DOHH2 (cell line): ENCODE measurements at regions not wholly inside any gene's neighbourhood (a gene's known extent, or its start where the extent isn't known, plus 50 kb on each side); places are given as distances from the start of the nearest gene placed in this dataset.

Experiments
- H3F3A ChIP-seq: fragments of 200-600 bp; sonication (generic), shearing (Covaris generic); 2 replicates; pipeline ENCODE4 v1.6.0; 2016; ENCODE audit warnings: antibody characterized with exemption, mild to moderate bottlenecking; ENCODE audit not compliant: control insufficient read depth, insufficient read depth
- H3K27ac ChIP-seq: fragments of 200-600 bp; sonication (generic); 2 replicates; pipeline ENCODE4 v1.5.1; 2014; ENCODE audit warnings: low read depth, mild to moderate bottlenecking, low read length, moderate library complexity
- H3K27me3 ChIP-seq: fragments of 200-600 bp; sonication (generic); 2 replicates; pipeline ENCODE4 v1.6.1; 2014; ENCODE audit warnings: mild to moderate bottlenecking, low read length, mixed read lengths; ENCODE audit not compliant: control insufficient read depth
- H3K36me3 ChIP-seq: fragments of 200-600 bp; sonication (generic); 2 replicates; pipeline ENCODE4 v1.6.1; 2014; ENCODE audit warnings: mild to moderate bottlenecking, low read length, moderate library complexity, mixed read lengths; ENCODE audit not compliant: control insufficient read depth
- H3K4me1 ChIP-seq: fragments of 200-600 bp; sonication (generic); 2 replicates; pipeline ENCODE4 v1.6.1; 2014; ENCODE audit warnings: mild to moderate bottlenecking, low read length, mixed read lengths; ENCODE audit not compliant: control insufficient read depth
- H3K4me2 ChIP-seq: fragments of 200-600 bp; sonication (generic); 2 replicates; pipeline ENCODE4 v1.6.0; 2014; ENCODE audit warnings: mild to moderate bottlenecking, low read length, moderate library complexity
- H3K4me3 ChIP-seq: fragments of 200-600 bp; sonication (generic); 2 replicates; pipeline ENCODE4 v1.5.1; 2014; ENCODE audit warnings: mild to moderate bottlenecking, low read length, mixed read lengths
- H3K79me2 ChIP-seq: fragments of 200-600 bp; sonication (generic); 2 replicates; pipeline ENCODE4 v1.6.1; 2014; ENCODE audit warnings: mild to moderate bottlenecking, low read length, mixed read lengths; ENCODE audit not compliant: control insufficient read depth
- H3K9me2 ChIP-seq: fragments of 200-600 bp; sonication (generic); replicated peaks from 2 replicates; pipeline ENCODE4 v1.6.1; 2014; ENCODE audit warnings: mild to moderate bottlenecking, low read length, mixed read lengths; ENCODE audit not compliant: control insufficient read depth
- H3K9me3 ChIP-seq: fragments of 200-600 bp; sonication (generic); 2 replicates; pipeline ENCODE4 v1.6.1; 2014; ENCODE audit warnings: antibody characterized with exemption, low read length, mixed read lengths; ENCODE audit not compliant: control insufficient read depth, insufficient read depth
- H4K20me1 ChIP-seq: fragments of 200-600 bp; sonication (generic); 2 replicates; pipeline ENCODE4 v1.6.0; 2014; ENCODE audit warnings: low read depth, mild to moderate bottlenecking, antibody characterized with exemption, low read length, moderate library complexity; ENCODE audit not compliant: control insufficient read depth, insufficient read depth
- EZH2phosphoT487 ChIP-seq: fragments of 200-600 bp; sonication (generic); IDR thresholded peaks from 2 replicates; pipeline ENCODE4 v1.6.1; 2017; ENCODE audit warnings: borderline replicate concordance, mild to moderate bottlenecking, antibody characterized with exemption, low read length, moderate library complexity, mixed read lengths
- TF ChIP-seq, protein P1 (sequence below): fragments of 200-600 bp; sonication (generic); IDR thresholded peaks from one replicate; pipeline ENCODE4 v1.5.1; 2014; ENCODE audit warnings: antibody characterized with exemption, mild to moderate bottlenecking, low read depth, low read length; ENCODE audit not compliant: poor library complexity, severe bottlenecking

DNA sequence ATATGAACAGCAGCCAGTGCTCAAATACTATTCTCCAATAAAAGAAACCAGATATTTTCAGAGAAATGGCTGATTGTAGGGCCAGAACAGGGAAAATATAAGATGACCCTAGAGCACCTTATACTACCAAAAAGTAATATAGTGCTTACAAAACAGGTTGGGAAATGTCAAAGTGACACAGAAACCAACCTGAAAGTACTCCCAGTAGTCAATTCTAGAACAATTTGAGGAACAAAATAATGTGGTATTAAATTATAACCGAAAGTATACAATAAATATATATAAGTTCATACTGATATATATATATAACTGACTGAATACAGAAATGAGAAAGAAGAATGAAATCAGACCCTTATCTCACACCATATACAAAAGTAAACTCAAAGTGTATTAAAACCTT is 657.2 kb upstream of the PHF14 start:
- no peak overlapping the region for H3K27ac ChIP-seq
- no peaks in the 10 kb centered on the region for H3K4me1 ChIP-seq
- H3K9me3 ChIP-seq: no peaks in the 10 kb centered on the region
- H4K20me1 ChIP-seq: no peaks in the 10 kb centered on the region
- TF ChIP-seq EZH2phosphoT487: no peak
- TF ChIP-seq, protein P1, sequence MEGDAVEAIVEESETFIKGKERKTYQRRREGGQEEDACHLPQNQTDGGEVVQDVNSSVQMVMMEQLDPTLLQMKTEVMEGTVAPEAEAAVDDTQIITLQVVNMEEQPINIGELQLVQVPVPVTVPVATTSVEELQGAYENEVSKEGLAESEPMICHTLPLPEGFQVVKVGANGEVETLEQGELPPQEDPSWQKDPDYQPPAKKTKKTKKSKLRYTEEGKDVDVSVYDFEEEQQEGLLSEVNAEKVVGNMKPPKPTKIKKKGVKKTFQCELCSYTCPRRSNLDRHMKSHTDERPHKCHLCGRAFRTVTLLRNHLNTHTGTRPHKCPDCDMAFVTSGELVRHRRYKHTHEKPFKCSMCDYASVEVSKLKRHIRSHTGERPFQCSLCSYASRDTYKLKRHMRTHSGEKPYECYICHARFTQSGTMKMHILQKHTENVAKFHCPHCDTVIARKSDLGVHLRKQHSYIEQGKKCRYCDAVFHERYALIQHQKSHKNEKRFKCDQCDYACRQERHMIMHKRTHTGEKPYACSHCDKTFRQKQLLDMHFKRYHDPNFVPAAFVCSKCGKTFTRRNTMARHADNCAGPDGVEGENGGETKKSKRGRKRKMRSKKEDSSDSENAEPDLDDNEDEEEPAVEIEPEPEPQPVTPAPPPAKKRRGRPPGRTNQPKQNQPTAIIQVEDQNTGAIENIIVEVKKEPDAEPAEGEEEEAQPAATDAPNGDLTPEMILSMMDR: no peak
- no peak overlapping the region for H3K4me3 ChIP-seq
- H3K9me2 ChIP-seq: no peaks in the 10 kb centered on the region
- H3F3A ChIP-seq: no peaks in the 10 kb centered on the region
- H3K79me2 ChIP-seq: no peaks in the 10 kb centered on the region
- no peak overlapping the region for H3K4me2 ChIP-seq
- H3K27me3 ChIP-seq: no peaks in the 10 kb centered on the region
- H3K36me3 ChIP-seq: no peaks in the 10 kb centered on the region

DNA sequence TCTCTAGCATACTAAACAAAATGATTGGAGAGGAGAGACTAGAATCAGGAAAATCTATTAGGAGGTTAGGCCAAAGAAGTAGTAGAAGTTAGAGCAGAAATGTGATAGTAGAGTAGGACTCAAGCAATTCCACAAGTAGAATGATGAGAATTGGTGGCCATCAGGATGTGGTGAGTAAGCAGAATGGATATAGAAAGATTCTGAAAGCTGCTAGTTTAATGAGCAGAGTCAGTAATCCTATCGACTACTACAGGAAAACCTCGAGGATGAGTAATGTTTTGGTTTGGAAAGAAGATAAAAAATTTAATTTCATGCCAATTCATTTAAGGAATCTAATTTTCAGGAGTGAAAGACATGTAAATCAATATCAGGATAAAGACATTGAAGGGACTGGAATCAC is 648.3 kb upstream of the PHF14 start:
- no peak overlapping the region for H3K4me3 ChIP-seq
- H3K79me2 ChIP-seq: no peaks in the 10 kb centered on the region
- no peaks in the 10 kb centered on the region for H3K36me3 ChIP-seq
- H3K9me3 ChIP-seq: no peaks in the 10 kb centered on the region
- no peak overlapping the region for H3K27ac ChIP-seq
- no peak overlapping the region for H3K4me2 ChIP-seq
- no peaks in the 10 kb centered on the region for H3K9me2 ChIP-seq
- no peaks in the 10 kb centered on the region for H4K20me1 ChIP-seq
- no peaks in the 10 kb centered on the region for H3K27me3 ChIP-seq
- no peaks in the 10 kb centered on the region for H3K4me1 ChIP-seq
- no peaks in the 10 kb centered on the region for H3F3A ChIP-seq
- TF ChIP-seq EZH2phosphoT487: no peak
- TF ChIP-seq, protein P1: no peak

DNA sequence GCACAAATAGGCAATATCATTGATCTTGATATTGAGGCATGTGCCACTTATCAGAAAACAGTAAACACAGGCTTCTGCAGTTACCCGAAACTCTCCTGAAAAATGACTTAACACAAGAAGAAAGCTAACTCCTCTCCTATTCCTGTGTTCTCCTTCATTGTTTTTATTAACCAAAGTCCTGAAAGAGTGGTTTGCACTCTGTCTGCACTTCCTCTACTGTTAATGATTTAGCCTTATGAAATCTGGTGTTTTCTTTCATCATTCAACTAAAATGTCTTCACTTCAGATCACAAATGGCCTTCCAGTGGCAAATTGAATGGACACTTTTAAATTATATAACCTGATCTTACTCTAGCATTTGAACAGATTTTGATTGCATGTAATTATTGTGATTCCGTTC is 630.6 kb upstream of the PHF14 start:
- no peak overlapping the region for H3K4me2 ChIP-seq
- no peaks in the 10 kb centered on the region for H3K4me1 ChIP-seq
- H3K36me3 ChIP-seq: no peaks in the 10 kb centered on the region
- no peaks in the 10 kb centered on the region for H4K20me1 ChIP-seq
- TF ChIP-seq, protein P1: no peak
- TF ChIP-seq EZH2phosphoT487: no peak
- no peaks in the 10 kb centered on the region for H3K9me3 ChIP-seq
- no peaks in the 10 kb centered on the region for H3K27me3 ChIP-seq
- no peaks in the 10 kb centered on the region; the same call in 1 of the 2 replicates for H3K9me2 ChIP-seq
- no peak overlapping the region for H3K27ac ChIP-seq
- H3F3A ChIP-seq: no peaks in the 10 kb centered on the region
- H3K4me3 ChIP-seq: no peak overlapping the region
- H3K79me2 ChIP-seq: no peaks in the 10 kb centered on the region

DNA sequence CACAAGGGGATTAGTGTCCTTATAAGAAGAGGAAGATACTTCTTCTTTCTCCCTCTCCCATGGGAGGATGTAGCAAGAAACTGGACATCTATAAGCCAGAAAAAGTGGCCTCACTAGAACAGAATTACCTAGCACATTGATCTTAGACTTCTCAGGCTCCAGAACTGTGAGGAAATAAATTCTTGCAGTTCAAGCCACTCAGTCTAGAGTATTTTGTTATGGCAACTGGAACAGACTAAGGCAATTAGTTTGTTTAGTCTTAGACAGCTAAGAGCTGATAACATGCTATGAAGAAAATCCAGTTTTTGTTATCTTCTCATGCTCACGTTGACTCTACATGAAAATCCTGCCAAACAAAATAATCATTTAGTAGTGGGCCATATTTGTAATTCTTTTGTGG is 627.6 kb upstream of the PHF14 start:
- TF ChIP-seq, protein P1: no peak
- no peak for TF ChIP-seq EZH2phosphoT487
- H3K79me2 ChIP-seq: no peaks in the 10 kb centered on the region
- no peaks in the 10 kb centered on the region for H3F3A ChIP-seq
- H3K36me3 ChIP-seq: no peaks in the 10 kb centered on the region
- H3K9me3 ChIP-seq: no peaks in the 10 kb centered on the region
- no peaks in the 10 kb centered on the region for H3K27me3 ChIP-seq
- H3K4me1 ChIP-seq: no peaks in the 10 kb centered on the region
- no peaks in the 10 kb centered on the region for H3K9me2 ChIP-seq
- H3K27ac ChIP-seq: no peak overlapping the region
- H3K4me2 ChIP-seq: no peak overlapping the region
- H4K20me1 ChIP-seq: no peaks in the 10 kb centered on the region
- no peak overlapping the region for H3K4me3 ChIP-seq
